Stomach (tissue), 8 donors: ENCODE measurements at regions not wholly inside any gene's neighbourhood (a gene's known extent, or its start where the extent isn't known, plus 50 kb on each side); places are given as distances from the start of the nearest gene placed in this dataset.
A peak's percentile ranks its signal among the peaks of the same experiment; 100 is the strongest.

ENCODE experiments used
- DNase-seq, 2 donors: peaks; one replicate each; pipeline versions ENCODE4 v3.0.0 to v3.0.0-alpha.2; 2013 to 2019
- H3K27ac ChIP-seq, 5 donors: fragments of 200-600 bp in 4 of 5; sonication (generic) in 4 of 5; one replicate each; pipeline ENCODE4 v1.5.1; 2013 to 2019; ENCODE audit warnings: mild to moderate bottlenecking in 1 of 5, moderate library complexity in 1 of 5
- H3K27me3 ChIP-seq, 3 donors: fragments of 200-600 bp; sonication (generic); one replicate each; pipeline ENCODE4 v1.5.1; 2017 to 2019; ENCODE audit warnings: mixed run types in 1 of 3
- H3K36me3 ChIP-seq, 4 donors: fragments of 200-600 bp; sonication (generic); 1 replicate in 3 of 4; 2 replicates in 1 of 4; pipeline ENCODE4 v1.5.1; 2016 to 2019
- H3K4me1 ChIP-seq, 4 donors: fragments of 200-600 bp; sonication (generic); one replicate each; pipeline ENCODE4 v1.5.1; 2016 to 2019
- H3K4me3 ChIP-seq, 4 donors: fragments of 200-600 bp; sonication (generic) in 3 of 4; one replicate each; pipeline ENCODE4 v1.5.1; 2016 to 2019; ENCODE audit warnings: mild to moderate bottlenecking in 1 of 4
- H3K9me3 ChIP-seq, 4 donors: fragments of 200-600 bp; sonication (generic); one replicate each; pipeline ENCODE4 v1.5.1; 2016 to 2019
- EP300 ChIP-seq: sonication (generic); formaldehyde crosslinking; IDR thresholded peaks from one replicate; pipeline ENCODE4 v1.6.1; 2017; ENCODE audit warnings: antibody characterized with exemption
- POLR2A ChIP-seq, 4 donors: fragments of 450-650 bp; IDR thresholded peaks; one replicate each; pipeline ENCODE4 v1.6.1; 2016; ENCODE audit warnings: antibody characterized with exemption in 4 of 4, control low read depth in 2 of 4, mild to moderate bottlenecking in 1 of 4, moderate library complexity in 1 of 4
- POLR2AphosphoS5 ChIP-seq, 3 donors: sonication (generic); formaldehyde crosslinking; IDR thresholded peaks; one replicate each; pipeline ENCODE4 v1.6.1; 2016; ENCODE audit warnings: antibody characterized with exemption in 3 of 3
- WGBS, 5 donors: extraction: QIAGEN DNeasy Blood & Tissue Kit in 3 of 5; methylation state at CpG; one replicate each; pipeline versions ENCODE4 v1.1.5 to v1.1.7; 2013 to 2018; 5-methylcytosine and 5-hydroxymethylcytosine counted together
- intact Hi-C: fragments of 100-400 bp; cut with DNase I; formaldehyde crosslinking; loops from one replicate; pipeline ENCODE4 v1.15.1; 2023; ENCODE audit warnings: low total_unique reads
- TF ChIP-seq, protein P1 (sequence below), 7 experiments: fragments of 450-650 bp in 4 of 7; fragments of 200-600 bp in 3 of 7; sonication (generic) in 3 of 7; IDR thresholded peaks; one replicate each; pipeline ENCODE4 v1.5.1; 2016 to 2019; ENCODE audit warnings: antibody characterized with exemption in 7 of 7, control low read depth in 2 of 7, mild to moderate bottlenecking in 1 of 7
- donor health status: healthy with polysubstance abuse.
- donor health status: Bipolar disorder and iron deficiency.
- donor health status: healthy.

DNA sequence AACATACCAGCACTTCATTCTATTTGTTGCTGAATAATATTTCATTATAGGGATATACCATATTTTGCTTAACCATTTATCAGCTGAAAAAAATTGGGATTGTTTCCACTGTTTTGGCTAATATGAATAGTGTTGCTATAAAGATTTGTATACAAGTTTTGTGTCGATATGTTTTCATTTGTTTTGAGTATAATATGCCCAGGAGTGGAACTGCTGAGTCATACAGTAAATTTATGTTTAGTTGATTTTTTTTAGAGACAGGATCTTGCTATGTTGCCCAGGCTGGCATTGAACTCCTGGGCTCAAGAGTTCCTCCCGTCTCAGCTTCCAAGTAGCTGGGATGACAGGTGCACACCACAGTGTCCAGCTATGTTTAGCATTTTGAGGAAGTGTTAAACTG, 131.5 kb upstream of the TMCC3 start:
- WGBS, 5 donors, result 86 to 93% (median 90%) methylated on average over 2 of the region's 2 CpGs
- H3K27me3 ChIP-seq, result no peaks in the 10 kb centered on the region
- H3K9me3 ChIP-seq, result peaks cover 0 to 4% (median 0%) of the 10 kb centered on the region in 4 donors
- H3K4me3 ChIP-seq, result no peak overlapping the region
- TF ChIP-seq EP300 (no peak), POLR2AphosphoS5 (IDR thresholded peaks at IDR 0.05) (no peak), POLR2A (IDR thresholded peaks at IDR 0.05) (no peak)
- TF ChIP-seq, protein P1, sequence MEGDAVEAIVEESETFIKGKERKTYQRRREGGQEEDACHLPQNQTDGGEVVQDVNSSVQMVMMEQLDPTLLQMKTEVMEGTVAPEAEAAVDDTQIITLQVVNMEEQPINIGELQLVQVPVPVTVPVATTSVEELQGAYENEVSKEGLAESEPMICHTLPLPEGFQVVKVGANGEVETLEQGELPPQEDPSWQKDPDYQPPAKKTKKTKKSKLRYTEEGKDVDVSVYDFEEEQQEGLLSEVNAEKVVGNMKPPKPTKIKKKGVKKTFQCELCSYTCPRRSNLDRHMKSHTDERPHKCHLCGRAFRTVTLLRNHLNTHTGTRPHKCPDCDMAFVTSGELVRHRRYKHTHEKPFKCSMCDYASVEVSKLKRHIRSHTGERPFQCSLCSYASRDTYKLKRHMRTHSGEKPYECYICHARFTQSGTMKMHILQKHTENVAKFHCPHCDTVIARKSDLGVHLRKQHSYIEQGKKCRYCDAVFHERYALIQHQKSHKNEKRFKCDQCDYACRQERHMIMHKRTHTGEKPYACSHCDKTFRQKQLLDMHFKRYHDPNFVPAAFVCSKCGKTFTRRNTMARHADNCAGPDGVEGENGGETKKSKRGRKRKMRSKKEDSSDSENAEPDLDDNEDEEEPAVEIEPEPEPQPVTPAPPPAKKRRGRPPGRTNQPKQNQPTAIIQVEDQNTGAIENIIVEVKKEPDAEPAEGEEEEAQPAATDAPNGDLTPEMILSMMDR (IDR thresholded peaks at IDR 0.05), result no peak
- H3K27ac ChIP-seq, result no peak overlapping the region
- no peaks in the 10 kb centered on the region for H3K36me3 ChIP-seq
- intact Hi-C loops, result no loop called here
- peaks cover 0 to 6% (median 0%) of the 10 kb centered on the region in 4 donors for H3K4me1 ChIP-seq
- DNase-seq, result no peak

DNA sequence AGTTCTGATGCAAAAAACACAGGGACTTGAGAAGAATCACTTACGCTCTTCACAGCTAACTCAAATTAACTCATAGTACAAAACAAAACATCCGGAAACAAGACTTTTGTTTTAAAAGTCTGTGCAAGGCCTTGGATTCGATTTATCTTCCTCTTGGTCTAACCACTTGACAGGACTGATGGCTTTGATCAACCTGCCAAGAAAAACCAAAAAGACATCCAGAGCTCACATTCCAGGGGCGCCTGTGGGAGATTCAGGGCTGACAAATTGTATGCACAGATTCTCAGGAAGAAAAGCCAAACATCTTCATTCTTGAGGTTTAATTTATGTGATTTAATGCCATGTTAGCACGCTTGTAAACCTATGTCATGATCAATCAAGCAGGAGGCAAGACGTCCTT, 129.1 kb upstream of the TMCC3 start:
- Histone ChIP-seq H3K9me3 (peaks cover 0 to 4% (median 0%) of the 10 kb centered on the region in 4 donors), H3K4me3 (no peak overlapping the region), H3K36me3 (no peaks in the 10 kb centered on the region), H3K27ac (no peak overlapping the region), H3K27me3 (no peaks in the 10 kb centered on the region), H3K4me1 (peaks cover 0 to 6% (median 0%) of the 10 kb centered on the region in 4 donors)
- WGBS, 5 donors, result 60 to 78% (median 66%) methylated on average over 6 of the region's 6 CpGs
- intact Hi-C loops, result no loop called here
- peak in 1 of 2 donors; percentile 44 for DNase-seq
- TF ChIP-seq, protein P1 (IDR thresholded peaks at IDR 0.05), result no peak
- TF ChIP-seq EP300 (no peak), POLR2AphosphoS5 (IDR thresholded peaks at IDR 0.05) (no peak), POLR2A (IDR thresholded peaks at IDR 0.05) (no peak)

DNA sequence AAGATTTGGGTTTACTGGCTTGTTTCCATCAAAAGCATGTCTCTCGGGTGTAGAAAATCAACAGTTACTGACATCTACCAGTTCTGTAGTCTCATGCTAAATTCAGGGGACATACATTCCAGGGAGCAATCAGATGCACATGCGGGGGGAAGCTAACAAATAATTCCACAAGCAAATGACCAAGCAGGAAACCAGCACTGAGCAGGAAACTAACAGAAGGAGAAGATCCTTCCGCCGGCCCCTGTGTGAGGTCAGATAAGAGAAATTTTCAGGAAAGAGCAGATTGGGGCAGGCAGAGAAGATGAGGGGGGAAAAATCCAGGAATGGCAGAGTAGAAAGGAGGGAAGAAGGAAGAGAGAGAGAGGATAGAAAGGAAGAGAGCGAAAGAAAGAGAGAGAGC, 127.6 kb upstream of the TMCC3 start:
- intact Hi-C loops, result no loop called here
- Histone ChIP-seq H3K27me3 (no peaks in the 10 kb centered on the region), H3K27ac (no peak overlapping the region), H3K4me1 (no peaks in the 10 kb centered on the region), H3K36me3 (no peaks in the 10 kb centered on the region), H3K9me3 (peaks cover 0 to 8% (median 4%) of the 10 kb centered on the region in 4 donors), H3K4me3 (no peak overlapping the region)
- WGBS, 5 donors, result 67 to 80% (median 70%) methylated on average over 5 of the region's 5 CpGs
- no peak for DNase-seq
- no peak for TF ChIP-seq POLR2A (IDR thresholded peaks at IDR 0.05)
- TF ChIP-seq EP300, result no peak
- TF ChIP-seq, protein P1 (IDR thresholded peaks at IDR 0.05), result no peak
- TF ChIP-seq POLR2AphosphoS5 (IDR thresholded peaks at IDR 0.05), result no peak

DNA sequence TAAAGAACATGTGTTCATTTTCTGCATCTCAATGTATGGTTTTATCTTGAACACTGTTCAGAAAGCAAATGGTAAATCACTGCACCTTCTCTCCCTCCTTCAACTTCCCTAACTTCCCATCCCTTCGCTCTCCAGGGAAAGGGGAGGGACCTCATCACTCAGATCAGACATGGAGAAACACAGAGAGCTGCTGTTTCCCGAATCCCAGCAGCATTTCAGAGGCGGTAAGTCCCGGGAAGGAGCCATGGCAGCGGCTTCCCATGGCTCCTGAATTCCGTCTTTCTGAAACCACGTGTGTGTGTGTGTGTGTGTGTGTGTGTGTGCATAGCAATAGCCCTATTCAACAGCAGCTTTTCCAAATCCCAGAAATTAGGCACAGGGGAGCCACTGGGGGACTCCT, 125.4 kb upstream of the TMCC3 start:
- no peak overlapping the region for H3K27ac ChIP-seq
- TF ChIP-seq, protein P1 (IDR thresholded peaks at IDR 0.05), result no peak
- TF ChIP-seq EP300 (no peak), POLR2AphosphoS5 (IDR thresholded peaks at IDR 0.05) (no peak), POLR2A (IDR thresholded peaks at IDR 0.05) (no peak)
- H3K36me3 ChIP-seq, result no peaks in the 10 kb centered on the region
- no peak for DNase-seq
- no peaks in the 10 kb centered on the region for H3K4me1 ChIP-seq
- H3K27me3 ChIP-seq, result no peaks in the 10 kb centered on the region
- H3K9me3 ChIP-seq, result peaks cover 0 to 8% (median 2%) of the 10 kb centered on the region in 4 donors
- WGBS, 5 donors, result 57 to 72% (median 69%) methylated on average over 5 to 7 of the region's 7 CpGs
- H3K4me3 ChIP-seq, result no peak overlapping the region
- intact Hi-C loops, result no loop called here
